Hepatocyte (in vitro differentiated cells): ENCODE measurements at regions not wholly inside any gene's neighbourhood (a gene's known extent, or its start where the extent isn't known, plus 50 kb on each side); places are given as distances from the start of the nearest gene placed in this dataset.

Experiments
- DNase-seq: peaks from one replicate; pipeline ENCODE4 v3.0.0-alpha.2; 2016; ENCODE audit warnings: low spot score
- H2AFZ ChIP-seq: fragments of 200-600 bp; sonication (generic); 2 replicates; pipeline ENCODE4 v1.6.0; 2016; ENCODE audit warnings: antibody characterized with exemption, mild to moderate bottlenecking
- H3K27ac ChIP-seq: fragments of 200-600 bp; sonication (generic); 2 replicates; pipeline ENCODE4 v1.5.1; 2016; ENCODE audit warnings: mild to moderate bottlenecking
- H3K27me3 ChIP-seq: fragments of 200-600 bp; sonication (generic); 2 replicates; pipeline ENCODE4 v1.6.1; 2016
- H3K36me3 ChIP-seq: fragments of 200-600 bp; sonication (generic); replicated peaks from 2 replicates; pipeline ENCODE4 v1.5.1; 2016; ENCODE audit warnings: low read depth; ENCODE audit not compliant: insufficient read depth
- H3K4me1 ChIP-seq: fragments of 200-600 bp; sonication (generic); 2 replicates; pipeline ENCODE4 v1.5.1; 2016; ENCODE audit warnings: mild to moderate bottlenecking, moderate library complexity; ENCODE audit not compliant: insufficient read depth
- H3K4me2 ChIP-seq: fragments of 200-600 bp; sonication (generic); 2 replicates; pipeline ENCODE4 v1.6.0; 2016
- H3K4me3 ChIP-seq: fragments of 200-600 bp; sonication (generic); 2 replicates; pipeline ENCODE4 v1.5.1; 2016; ENCODE audit warnings: mild to moderate bottlenecking
- H3K79me2 ChIP-seq: fragments of 200-600 bp; sonication (generic); 2 replicates; pipeline ENCODE4 v1.6.0; 2017; ENCODE audit warnings: mild to moderate bottlenecking
- H3K9me2 ChIP-seq: fragments of 200-600 bp; sonication (generic); replicated peaks from 2 replicates; pipeline ENCODE4 v1.6.0; 2017; ENCODE audit warnings: mild to moderate bottlenecking; ENCODE audit not compliant: insufficient read depth
- H3K9me3 ChIP-seq: fragments of 200-600 bp; sonication (generic); 2 replicates; pipeline ENCODE4 v1.5.1; 2016; ENCODE audit warnings: low read depth, mild to moderate bottlenecking
- H4K20me1 ChIP-seq: fragments of 200-600 bp; sonication (generic); 2 replicates; pipeline ENCODE4 v1.6.0; 2016; ENCODE audit warnings: mild to moderate bottlenecking; ENCODE audit not compliant: insufficient read depth, poor library complexity, severe bottlenecking
- CTCF ChIP-seq: fragments of 200-600 bp; sonication (generic); IDR thresholded peaks from 2 replicates; pipeline ENCODE4 v1.5.1; 2016; ENCODE audit warnings: antibody characterized with exemption, mild to moderate bottlenecking; ENCODE audit not compliant: poor library complexity
- EZH2 ChIP-seq: fragments of 200-600 bp; sonication (generic); IDR thresholded peaks from 2 replicates; pipeline ENCODE4 v1.6.1; 2016; ENCODE audit warnings: antibody characterized with exemption, mild to moderate bottlenecking, borderline replicate concordance
- EZH2phosphoT487 ChIP-seq: fragments of 200-600 bp; sonication (generic); IDR thresholded peaks from one replicate; pipeline ENCODE4 v1.6.1; 2018; ENCODE audit warnings: antibody characterized with exemption, mild to moderate bottlenecking, low read depth, moderate library complexity; ENCODE audit not compliant: unreplicated experiment, severe bottlenecking
- WGBS: methylation state at CpG from one replicate; pipeline ENCODE4 v1.1.6; 2016; ENCODE audit warnings: low lambda C conversion rate; ENCODE audit errors: missing lambda C conversion rate; 5-methylcytosine and 5-hydroxymethylcytosine counted together

GRCh38 chr2:181751266-181752030, 71.1 kb upstream of the NEUROD1 start:
- no peaks in the 10 kb centered on the region for H4K20me1 ChIP-seq
- no peaks in the 10 kb centered on the region for H3K36me3 ChIP-seq
- no peak overlapping the region for H3K4me2 ChIP-seq
- TF ChIP-seq CTCF (no peak), EZH2 (no peak), EZH2phosphoT487 (no peak)
- H3K27me3 ChIP-seq: no peaks in the 10 kb centered on the region
- no peaks in the 10 kb centered on the region for H3K79me2 ChIP-seq
- no peak for DNase-seq
- no peak overlapping the region for H3K4me3 ChIP-seq
- H2AFZ ChIP-seq: no peak overlapping the region
- H3K4me1 ChIP-seq: peaks cover 16% of the 10 kb centered on the region
- H3K27ac ChIP-seq: no peak overlapping the region
- H3K9me3 ChIP-seq: no peaks in the 10 kb centered on the region
- 97% methylated on average over 6 of the region's 6 CpGs for WGBS
- H3K9me2 ChIP-seq: no peaks in the 10 kb centered on the region

- no peak overlapping the region for H3K4me2 ChIP-seq
- no peaks in the 10 kb centered on the region for H3K36me3 ChIP-seq
- 9% methylated on average over 1 of the region's 1 CpG for WGBS
- peaks cover 16% of the 10 kb centered on the region for H3K4me1 ChIP-seq
- H4K20me1 ChIP-seq: no peaks in the 10 kb centered on the region
- DNase-seq: no peak
- no peak overlapping the region for H2AFZ ChIP-seq
- no peak overlapping the region for H3K4me3 ChIP-seq
- no peak overlapping the region for H3K27ac ChIP-seq
- no peaks in the 10 kb centered on the region for H3K27me3 ChIP-seq
- H3K79me2 ChIP-seq: no peaks in the 10 kb centered on the region
- no peaks in the 10 kb centered on the region for H3K9me2 ChIP-seq
- H3K9me3 ChIP-seq: no peaks in the 10 kb centered on the region
- TF ChIP-seq EZH2phosphoT487: no peak
- TF ChIP-seq CTCF: no peak
- TF ChIP-seq EZH2: no peak
Measured at GRCh38 chr2:181752301-181752700, 72.0 kb upstream of the NEUROD1 start.

GRCh38 chr2:181753686-181754085, 73.4 kb upstream of the NEUROD1 start:
- H3K4me2 ChIP-seq: no peak overlapping the region
- no peaks in the 10 kb centered on the region for H3K9me3 ChIP-seq
- WGBS: 93% methylated on average over 4 of the region's 4 CpGs
- H3K4me1 ChIP-seq: peaks cover 16% of the 10 kb centered on the region
- no peak overlapping the region for H3K27ac ChIP-seq
- H2AFZ ChIP-seq: no peak overlapping the region
- no peaks in the 10 kb centered on the region for H3K27me3 ChIP-seq
- no peaks in the 10 kb centered on the region for H3K79me2 ChIP-seq
- H3K9me2 ChIP-seq: no peaks in the 10 kb centered on the region
- H3K4me3 ChIP-seq: no peak overlapping the region
- TF ChIP-seq CTCF: no peak
- TF ChIP-seq EZH2: no peak
- TF ChIP-seq EZH2phosphoT487: no peak
- no peak for DNase-seq
- H4K20me1 ChIP-seq: no peaks in the 10 kb centered on the region
- no peaks in the 10 kb centered on the region for H3K36me3 ChIP-seq
